Pons (tissue), 1 donor: ENCODE measurements at regions not wholly inside any gene's neighbourhood (a gene's known extent, or its start where the extent isn't known, plus 50 kb on each side); places are given as distances from the start of the nearest gene placed in this dataset.

ENCODE experiments used
- DNase-seq: peaks from one replicate; pipeline ENCODE4 v3.0.0-alpha.2; 2016; ENCODE audit warnings: low spot score

- DNase-seq = no peak
These were observed 451.5 kb upstream of the SORCS1 start for GRCh38 chr10:107616031-107616430.

GRCh38 chr10:107614939-107615685 lies 450.6 kb upstream of the SORCS1 start:
- DNase-seq = no peak

GRCh38 chr10:107611115-107611514 lies 446.6 kb upstream of the SORCS1 start:
- DNase-seq = no peak

- DNase-seq = no peak
These were observed 424.6 kb upstream of the SORCS1 start for GRCh38 chr10:107589081-107589480.

GRCh38 chr10:107585630-107586029 lies 421.1 kb upstream of the SORCS1 start:
- no peak for DNase-seq

- no peak for DNase-seq
These were observed 419.5 kb upstream of the SORCS1 start for GRCh38 chr10:107583974-107584373.

GRCh38 chr10:107579970-107580369 lies 415.5 kb upstream of the SORCS1 start:
- no peak for DNase-seq

GRCh38 chr10:107577221-107577620 lies 412.7 kb upstream of the SORCS1 start:
- no peak for DNase-seq

- DNase-seq = peak; percentile 22
These were observed 412.2 kb upstream of the SORCS1 start for GRCh38 chr10:107576746-107577145.

GRCh38 chr10:107565014-107565413 lies 400.5 kb upstream of the SORCS1 start:
- no peak for DNase-seq

GRCh38 chr10:107561136-107561650 lies 396.7 kb upstream of the SORCS1 start:
- DNase-seq = no peak

- no peak for DNase-seq
These were observed 393.4 kb upstream of the SORCS1 start for GRCh38 chr10:107557916-107558315.

- DNase-seq = no peak
These were observed 389.8 kb upstream of the SORCS1 start for GRCh38 chr10:107554333-107554732.

- no peak for DNase-seq
These were observed 389.0 kb upstream of the SORCS1 start for GRCh38 chr10:107553470-107553869.

GRCh38 chr10:107552963-107553362 lies 388.5 kb upstream of the SORCS1 start:
- no peak for DNase-seq

- no peak for DNase-seq
These were observed 383.8 kb upstream of the SORCS1 start for GRCh38 chr10:107548301-107548700.

- no peak for DNase-seq
These were observed 382.5 kb upstream of the SORCS1 start for GRCh38 chr10:107546986-107547385.

- DNase-seq = no peak
These were observed 381.8 kb upstream of the SORCS1 start for GRCh38 chr10:107546284-107546683.

- no peak for DNase-seq
These were observed 381.2 kb upstream of the SORCS1 start for GRCh38 chr10:107545717-107546116.

GRCh38 chr10:107544706-107545520 lies 380.4 kb upstream of the SORCS1 start:
- no peak for DNase-seq

GRCh38 chr10:107542607-107543006 lies 378.1 kb upstream of the SORCS1 start:
- no peak for DNase-seq

- no peak for DNase-seq
These were observed 377.5 kb upstream of the SORCS1 start for GRCh38 chr10:107542016-107542415.

- DNase-seq = no peak
These were observed 376.5 kb upstream of the SORCS1 start for GRCh38 chr10:107540981-107541380.
